GM12878 (cell line): ENCODE measurements at regions not wholly inside any gene's neighbourhood (a gene's known extent, or its start where the extent isn't known, plus 50 kb on each side); places are given as distances from the start of the nearest gene placed in this dataset.

Source experiments
- ATAC-seq: fragments of 200-7000 bp; cut with Tn5 transposase; 3 replicates; pipeline ENCODE4 v1.9.1; 2020; ENCODE audit warnings: mild to moderate bottlenecking, moderate library complexity
- BruUV-seq: library from RNA; stranded (reverse); fragments of 400-500 nt; replicated peaks from 2 replicates; lab custom pipeline; 2021; lab: Mats Ljungman, UMichigan
- CTCF ChIA-PET: fragments of 300-600 bp; sonication (Branson Sonifier 250); formaldehyde crosslinking; extraction: SDS; loops from one replicate; lab custom pipeline; 2021; ENCODE audit warnings: inconsistent platforms; lab: Yijun Ruan, JAX
- POLR2A ChIA-PET: fragments of 350-600 bp; formaldehyde crosslinking; extraction: SDS; loops from one replicate; lab custom pipeline; 2021; ENCODE audit warnings: inconsistent platforms; lab: Charles Lee
- RAD21 ChIA-PET: fragments of 300-600 bp; sonication (Branson Sonifier 250); formaldehyde crosslinking; loops from one replicate; lab custom pipeline; 2023; ENCODE audit warnings: antibody characterized with exemption; ENCODE audit not compliant: unreplicated experiment; lab: Charles Lee
- SMC1A ChIA-PET: fragments of 300-600 bp; sonication (Branson Sonifier 250); formaldehyde crosslinking; loops from one replicate; lab custom pipeline; 2023; ENCODE audit not compliant: unreplicated experiment, uncharacterized antibody; lab: Charles Lee
- DNase-seq: peaks from one replicate; pipeline ENCODE4 v3.0.0-alpha.2; 2011; ENCODE audit warnings: low read depth, low spot score
- FAIRE-seq: peaks from 3 replicates; lab custom pipeline; 2011; peaks lifted over from hg19 to GRCh38; lab: Jason Lieb, UNC
- H2AFZ ChIP-seq: 2 replicates; pipeline ENCODE4 v1.6.0; 2011; ENCODE audit warnings: low read depth, low read length, control low read depth; ENCODE audit not compliant: control insufficient read depth
- H3K27ac ChIP-seq: 2 replicates; pipeline ENCODE4 v1.5.1; 2011; ENCODE audit warnings: control low read depth; ENCODE audit not compliant: control insufficient read depth, insufficient read depth
- H3K27me3 ChIP-seq, 2 experiments: replicated peaks in 1 of 2; 2 replicates each; pipeline versions ENCODE4 v1.6.0 to v1.6.1; 2011; ENCODE audit warnings: low read length in 1 of 2; ENCODE audit not compliant: control insufficient read depth in 2 of 2, insufficient read depth in 2 of 2
- H3K36me3 ChIP-seq, 2 experiments: 2 replicates each; pipeline ENCODE4 v1.5.1; 2011; ENCODE audit warnings: low read length in 1 of 2; ENCODE audit not compliant: control insufficient read depth in 2 of 2, insufficient read depth in 2 of 2
- H3K4me1 ChIP-seq: 2 replicates; pipeline ENCODE4 v1.6.1; 2011; ENCODE audit warnings: mild to moderate bottlenecking, low read length, moderate library complexity, mixed read lengths; ENCODE audit not compliant: control insufficient read depth, insufficient read depth
- H3K4me2 ChIP-seq: 2 replicates; pipeline ENCODE4 v1.6.0; 2011; ENCODE audit warnings: control low read depth; ENCODE audit not compliant: control insufficient read depth, insufficient read depth
- H3K4me3 ChIP-seq: fragments of 200-600 bp; sonication (generic); 2 replicates; pipeline ENCODE4 v1.5.1; 2016
- H3K79me2 ChIP-seq: 2 replicates; pipeline ENCODE4 v1.6.0; 2011; ENCODE audit warnings: low read length; ENCODE audit not compliant: control insufficient read depth, insufficient read depth
- H3K9ac ChIP-seq: 2 replicates; pipeline ENCODE4 v1.8.0; 2011; ENCODE audit warnings: low read length, control low read depth, mixed read lengths; ENCODE audit not compliant: control insufficient read depth, insufficient read depth
- H3K9me3 ChIP-seq: replicated peaks from 3 replicates; pipeline ENCODE4 v1.5.1; 2011; ENCODE audit warnings: mild to moderate bottlenecking, low read length; ENCODE audit not compliant: control insufficient read depth, insufficient read depth
- H4K20me1 ChIP-seq: 2 replicates; pipeline ENCODE4 v1.6.0; 2011; ENCODE audit not compliant: control insufficient read depth, insufficient read depth
- BMI1 ChIP-seq: fragments of 450-650 bp; IDR thresholded peaks from 2 replicates; pipeline ENCODE4 v1.6.1; 2016; ENCODE audit warnings: mild to moderate bottlenecking, moderate library complexity, borderline replicate concordance
- DPF2 ChIP-seq: fragments of 450-650 bp; IDR thresholded peaks from 2 replicates; pipeline ENCODE4 v1.6.1; 2017; ENCODE audit warnings: mild to moderate bottlenecking
- HDGF ChIP-seq: fragments of 450-650 bp; IDR thresholded peaks from 2 replicates; pipeline ENCODE4 v1.6.1; 2016; ENCODE audit warnings: antibody characterized with exemption
- IKZF1 ChIP-seq: fragments of 450-650 bp; conservative IDR thresholded peaks from 2 replicates; pipeline ENCODE4 v1.6.1; 2017; ENCODE audit warnings: antibody characterized with exemption, mild to moderate bottlenecking
- IKZF2 ChIP-seq, 2 experiments: fragments of 450-650 bp; IDR thresholded peaks; 2 replicates each; pipeline ENCODE4 v1.6.1; 2017; ENCODE audit warnings: mild to moderate bottlenecking in 2 of 2, moderate library complexity in 2 of 2
- MEF2B ChIP-seq: fragments of 450-650 bp; IDR thresholded peaks from 2 replicates; pipeline ENCODE4 v1.6.1; 2018; ENCODE audit warnings: mild to moderate bottlenecking, moderate library complexity; ENCODE audit not compliant: partially characterized antibody, poor library complexity, severe bottlenecking
- MTA2 ChIP-seq: fragments of 450-650 bp; IDR thresholded peaks from 2 replicates; pipeline ENCODE4 v1.6.1; 2016; ENCODE audit warnings: low read depth, mild to moderate bottlenecking, moderate library complexity
- NR2F1 ChIP-seq: fragments of 450-650 bp; conservative IDR thresholded peaks from 2 replicates; pipeline ENCODE4 v1.6.1; 2017; ENCODE audit warnings: mild to moderate bottlenecking
- PAX5 ChIP-seq: IDR thresholded peaks from 2 replicates; pipeline ENCODE4 v1.6.1; 2011; ENCODE audit warnings: low read depth, low read length, borderline replicate concordance
- RELB ChIP-seq: fragments of 450-650 bp; IDR thresholded peaks from 2 replicates; pipeline ENCODE4 v1.6.1; 2017; ENCODE audit warnings: low read depth, mild to moderate bottlenecking, moderate library complexity
- TARDBP ChIP-seq: IDR thresholded peaks from 2 replicates; pipeline ENCODE4 v1.6.1; 2016; ENCODE audit warnings: borderline replicate concordance
- ZNF217 ChIP-seq: fragments of 450-650 bp; IDR thresholded peaks from 2 replicates; pipeline ENCODE4 v1.6.1; 2017; ENCODE audit warnings: antibody characterized with exemption, mild to moderate bottlenecking
- in situ Hi-C: fragments of 300-500 bp; cut with MboI; formaldehyde crosslinking; loops from 9 replicates; pipeline ENCODE4 v1.14.3; 2018; ENCODE audit warnings: mixed read lengths
- intact Hi-C: fragments of 100-400 bp; cut with micrococcal nuclease; formaldehyde crosslinking; loops from one replicate; pipeline ENCODE4 v1.14.2; 2022; ENCODE audit not compliant: unreplicated experiment

GRCh38 chr5:103918668-103919367 lies 356.2 kb upstream of the NUDT12 start:
- H2AFZ ChIP-seq, result no peak overlapping the region
- RAD21 ChIA-PET, result interaction anchor here (0.6 to 5.4 kb wide), 8 partner anchors 9 to 171 kb away, joined by 3 to 59 read pairs (median 4); no protein-coding TSS in a partner anchor
- no peaks in the 10 kb centered on the region for H3K4me1 ChIP-seq
- no TSS peak for BruUV-seq
- TF ChIP-seq TARDBP, result no peak
- TF ChIP-seq HDGF, result no peak
- peak; percentile 31 to 54; a peak in 2 of 4 replicates for TF ChIP-seq IKZF2 (IDR thresholded peaks at IDR 0.05)
- peak; percentile 74 for TF ChIP-seq MEF2B
- peak; percentile 96 for TF ChIP-seq MTA2
- no peak for TF ChIP-seq PAX5
- TF ChIP-seq DPF2, result peak; percentile 63; the same call in 1 of the 2 replicates
- TF ChIP-seq ZNF217, result 0 out of 2 replicates have a peak, but pooled peaks have one; percentile 24
- TF ChIP-seq RELB, result peak; percentile 62; the same call in 1 of the 2 replicates
- TF ChIP-seq NR2F1, result peak; percentile 48; the same call in 1 of the 2 replicates
- TF ChIP-seq IKZF1, result 0 out of 2 replicates have a peak, but pooled peaks have one; percentile 40
- TF ChIP-seq BMI1, result 0 out of 2 replicates have a peak, but pooled peaks have one; percentile 47
- no peaks in the 10 kb centered on the region for H3K36me3 ChIP-seq
- peak; percentile 67 for ATAC-seq
- in situ Hi-C loops, result no loop called here
- no peaks in the 10 kb centered on the region for H3K79me2 ChIP-seq
- CTCF ChIA-PET, result interaction anchor here (1.0 to 2.2 kb wide), 5 partner anchors 9 to 260 kb away, joined by 3 to 9 read pairs (median 6); no protein-coding TSS in a partner anchor
- intact Hi-C loops, result no loop called here
- H3K4me3 ChIP-seq, result no peak overlapping the region
- DNase-seq, result peak; percentile 3
- H3K4me2 ChIP-seq, result no peak overlapping the region
- no peak overlapping the region for H3K9ac ChIP-seq
- POLR2A ChIA-PET, result interaction anchor here (1.1 to 2.7 kb wide), 6 partner anchors 9 to 29 kb away, joined by 3 to 23 read pairs (median 4); no protein-coding TSS in a partner anchor
- SMC1A ChIA-PET, result interaction anchor here (1.0 to 5.9 kb wide), 12 partner anchors 9 to 170 kb away, joined by 3 to 82 read pairs (median 5); no protein-coding TSS in a partner anchor
- H3K27me3 ChIP-seq, result no peaks in the 10 kb centered on the region
- H4K20me1 ChIP-seq, result no peaks in the 10 kb centered on the region
- no peak for FAIRE-seq
- H3K9me3 ChIP-seq, result no peaks in the 10 kb centered on the region
- H3K27ac ChIP-seq, result no peak overlapping the region
